ENCODE measurements at regions not wholly inside any gene's neighbourhood (a gene's known extent, or its start where the extent isn't known, plus 50 kb on each side); places are given as distances from the start of the nearest gene placed in this dataset.
"Not testable (repeated sequence)": the region's sequence is repeated elsewhere in the genome, so short reads cannot be mapped to it uniquely, and the experiment has no call there.

DNA sequence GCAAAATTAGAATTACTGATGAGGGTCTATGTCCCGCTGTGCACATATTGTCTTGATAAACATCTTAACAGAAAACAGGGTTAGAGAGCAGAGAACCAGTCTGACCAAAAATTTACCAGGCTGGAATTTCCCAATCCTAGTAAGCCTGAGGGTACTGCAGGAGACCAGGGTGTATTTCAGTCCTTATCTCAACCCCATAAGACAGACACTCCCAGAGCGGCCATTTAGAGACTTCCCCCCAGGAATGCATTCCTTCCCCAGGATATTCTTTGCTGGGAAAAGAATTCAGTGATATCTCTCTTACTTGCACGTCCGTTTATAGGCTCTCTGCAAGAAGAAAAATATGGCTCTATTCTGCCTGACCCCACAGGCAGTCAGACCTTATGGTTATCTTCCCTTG lies 101.4 kb upstream of the FAM3C start:
- not testable (repeated sequence) for DNase-seq (ENCODE audit: low read depth)

DNA sequence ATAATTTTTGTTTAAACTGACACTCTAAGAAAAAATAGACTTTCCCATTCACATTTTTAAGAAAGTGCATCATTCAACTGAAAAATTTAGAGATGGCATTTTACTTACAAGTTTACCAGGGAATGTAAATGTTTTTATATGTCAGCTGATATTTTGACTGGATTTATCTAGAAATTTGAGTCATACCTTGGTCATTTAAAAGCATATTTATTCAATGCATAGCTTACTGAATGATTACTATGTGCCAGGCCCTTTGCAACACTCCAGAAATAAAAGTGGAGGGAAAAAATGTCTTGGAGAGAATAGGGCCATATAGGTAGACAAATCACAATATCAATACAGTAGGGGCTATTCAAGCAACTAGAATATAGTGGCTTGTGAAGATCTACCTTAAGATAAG lies 98.4 kb upstream of the FAM3C start:
- DNase-seq (ENCODE audit: low read depth), result no peak

DNA sequence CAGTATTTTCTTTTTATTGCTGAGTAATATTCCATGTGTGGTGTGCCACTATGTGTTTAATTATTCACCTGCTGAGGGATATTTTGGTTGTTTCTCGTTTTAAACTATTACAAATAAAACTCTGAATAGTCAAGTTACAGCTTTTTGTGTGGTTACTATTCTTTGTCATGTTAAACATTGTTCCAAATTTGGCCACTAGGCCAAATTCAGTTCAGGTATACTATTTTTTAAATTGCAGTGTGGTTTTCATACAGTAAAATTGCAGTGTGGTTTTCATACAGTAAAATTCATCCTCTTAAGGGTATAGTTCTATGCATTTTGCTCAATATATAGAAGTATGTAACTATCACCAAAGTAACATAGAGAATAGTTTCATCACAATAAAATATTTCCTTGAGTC lies 97.4 kb upstream of the FAM3C start:
- no peak for DNase-seq (ENCODE audit: low read depth)

DNA sequence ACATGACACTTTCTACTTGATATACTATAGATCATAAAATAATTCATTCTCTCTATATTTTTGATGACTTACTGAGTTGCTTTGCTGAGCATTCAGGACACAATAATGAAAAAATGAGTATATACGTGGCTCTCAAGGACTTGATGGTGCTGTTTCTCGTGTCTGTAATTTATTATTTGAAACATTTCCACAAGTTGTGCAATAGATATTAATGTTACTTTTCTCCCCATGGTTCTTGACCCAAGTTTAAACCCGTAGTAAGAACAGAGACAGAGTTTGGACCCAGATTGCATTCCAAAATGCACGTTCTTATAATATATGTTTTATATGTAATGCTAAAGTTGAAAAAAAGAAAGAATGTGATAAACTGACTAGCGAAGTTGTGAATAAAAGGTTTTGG lies 94.2 kb upstream of the FAM3C start:
- DNase-seq (ENCODE audit: low read depth), result no peak

DNA sequence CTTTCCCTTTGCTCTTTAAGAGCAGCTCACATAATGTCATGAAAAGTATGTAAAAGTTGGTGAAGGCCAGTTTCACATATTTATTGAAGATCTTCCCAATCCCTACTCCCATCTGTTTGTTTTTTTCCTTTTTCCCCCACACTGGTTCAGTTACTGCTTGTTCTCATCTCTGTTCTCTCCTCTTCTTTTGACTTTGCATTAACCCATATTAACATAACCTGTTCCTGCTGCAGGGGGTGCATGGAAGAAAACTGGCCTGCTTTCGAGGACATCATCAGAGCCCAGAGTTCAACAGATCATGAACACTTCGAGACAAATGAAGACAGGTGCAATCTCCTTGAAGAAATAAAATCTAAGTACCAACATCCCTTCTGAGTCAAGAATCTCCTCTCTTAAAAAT lies 93.3 kb upstream of the FAM3C start:
- no peak for DNase-seq (ENCODE audit: low read depth)

DNA sequence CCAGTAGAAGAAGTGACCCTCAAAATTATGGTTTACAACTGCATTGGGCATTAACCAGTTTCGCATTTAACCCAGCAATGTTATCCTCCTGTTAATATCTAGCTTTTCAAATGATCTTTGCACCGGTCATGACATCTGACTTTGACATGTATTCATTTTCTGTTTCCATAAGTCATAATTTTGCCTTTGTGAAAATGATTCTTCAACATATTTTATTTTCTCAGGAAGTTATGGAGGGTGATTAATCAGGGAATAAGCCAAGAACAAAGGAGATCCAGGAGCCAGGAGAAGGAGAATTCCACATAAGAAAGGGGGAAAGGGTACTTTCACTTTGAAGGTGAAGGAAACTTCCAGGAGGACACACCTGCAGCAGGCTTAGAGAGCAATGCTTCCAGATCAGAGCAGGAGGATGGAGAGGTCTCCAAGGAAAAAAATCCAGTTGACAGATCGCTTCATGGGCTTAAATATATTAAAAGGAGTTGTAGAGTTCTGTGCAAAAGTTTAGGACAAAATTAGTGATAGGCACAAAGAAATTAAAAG lies 92.1 kb upstream of the FAM3C start:
- DNase-seq (ENCODE audit: low read depth), result no peak

DNA sequence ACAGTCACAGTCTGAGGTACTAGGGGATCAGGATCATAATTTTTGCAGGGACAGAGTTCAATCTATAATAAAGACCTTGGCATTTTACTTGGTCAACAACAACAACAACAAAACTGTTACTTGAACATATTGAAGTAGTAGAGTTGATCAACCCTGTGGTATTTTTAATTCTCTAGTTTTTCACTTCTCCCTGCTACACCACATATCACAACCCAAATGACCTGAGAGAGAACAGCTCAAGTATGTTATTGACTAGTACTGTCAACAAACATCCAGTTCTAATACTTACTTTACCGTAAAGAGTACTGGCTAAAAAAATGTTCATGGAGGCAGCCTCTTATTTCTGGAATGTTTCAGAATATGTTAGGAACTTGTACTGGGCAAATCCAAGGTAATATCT lies 90.5 kb upstream of the FAM3C start:
- DNase-seq (ENCODE audit: low read depth), result no peak

DNA sequence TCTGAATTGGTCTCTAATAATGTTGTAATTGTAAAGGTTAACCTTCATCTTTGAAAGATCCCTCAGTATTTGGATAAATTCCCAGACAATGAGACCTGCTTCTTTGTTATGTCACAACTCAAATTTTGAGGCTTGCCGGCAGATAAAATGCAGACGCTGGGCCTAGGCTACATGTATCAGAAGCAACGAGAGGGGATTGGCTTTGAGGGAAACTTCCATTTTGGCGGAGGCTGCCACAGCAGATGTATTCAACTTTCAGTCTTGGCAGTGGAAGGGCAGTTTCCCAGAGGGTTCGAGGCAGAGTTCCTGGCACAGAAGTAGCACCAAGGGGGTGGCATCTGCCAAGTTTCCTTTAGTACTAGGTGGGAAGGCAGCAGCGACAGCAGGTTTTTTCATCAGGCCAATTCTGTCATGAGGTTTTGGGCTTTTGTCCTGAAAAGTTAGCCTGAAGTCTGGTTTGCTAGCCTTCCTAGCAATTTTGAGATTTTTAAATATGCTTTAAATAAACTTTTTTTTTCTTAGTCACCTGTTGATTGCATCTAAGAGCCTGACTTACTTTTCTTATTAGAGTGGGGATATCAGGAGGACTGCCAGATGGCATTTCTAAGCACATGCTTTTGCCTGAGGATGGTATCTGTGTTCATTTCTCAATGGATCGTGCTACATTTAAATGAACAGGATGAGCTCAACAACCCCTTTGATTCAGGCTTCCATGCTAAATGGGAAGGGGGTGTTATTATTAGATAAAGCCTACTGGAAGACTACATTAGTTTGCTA lies 89.5 kb upstream of the FAM3C start:
- DNase-seq (ENCODE audit: low read depth), result no peak

DNA sequence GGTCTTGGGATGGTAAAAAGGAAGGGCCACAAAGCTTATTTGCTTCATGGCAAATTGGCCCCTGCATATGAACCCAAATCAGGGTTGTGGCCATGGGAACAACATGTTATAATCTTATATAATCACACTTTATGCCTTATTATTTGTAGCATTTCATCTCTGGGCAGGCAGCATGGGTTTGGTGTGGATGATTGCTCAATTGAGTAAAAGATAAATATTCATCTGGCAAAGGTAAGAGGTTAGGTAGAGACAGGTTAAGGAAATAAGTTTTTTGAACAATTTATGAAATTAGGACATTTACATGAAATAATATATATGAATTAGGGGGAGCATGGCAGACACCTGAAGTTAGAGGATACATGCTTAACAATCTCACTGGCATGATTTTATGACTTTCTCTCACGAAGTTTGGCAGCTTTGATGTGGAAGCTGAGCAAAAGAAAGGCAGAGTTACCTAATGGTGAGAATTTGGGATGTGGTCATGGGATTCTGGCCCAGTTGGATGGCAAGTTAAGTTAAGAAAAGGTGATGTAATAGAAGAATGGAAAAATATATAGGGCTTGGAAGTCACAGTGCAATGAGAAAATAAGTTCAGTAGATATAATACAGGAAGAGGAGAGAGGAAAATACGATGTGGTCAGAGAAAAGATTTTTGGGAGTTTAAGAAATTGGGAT lies 88.1 kb upstream of the FAM3C start:
- no peak for DNase-seq (ENCODE audit: low read depth)

DNA sequence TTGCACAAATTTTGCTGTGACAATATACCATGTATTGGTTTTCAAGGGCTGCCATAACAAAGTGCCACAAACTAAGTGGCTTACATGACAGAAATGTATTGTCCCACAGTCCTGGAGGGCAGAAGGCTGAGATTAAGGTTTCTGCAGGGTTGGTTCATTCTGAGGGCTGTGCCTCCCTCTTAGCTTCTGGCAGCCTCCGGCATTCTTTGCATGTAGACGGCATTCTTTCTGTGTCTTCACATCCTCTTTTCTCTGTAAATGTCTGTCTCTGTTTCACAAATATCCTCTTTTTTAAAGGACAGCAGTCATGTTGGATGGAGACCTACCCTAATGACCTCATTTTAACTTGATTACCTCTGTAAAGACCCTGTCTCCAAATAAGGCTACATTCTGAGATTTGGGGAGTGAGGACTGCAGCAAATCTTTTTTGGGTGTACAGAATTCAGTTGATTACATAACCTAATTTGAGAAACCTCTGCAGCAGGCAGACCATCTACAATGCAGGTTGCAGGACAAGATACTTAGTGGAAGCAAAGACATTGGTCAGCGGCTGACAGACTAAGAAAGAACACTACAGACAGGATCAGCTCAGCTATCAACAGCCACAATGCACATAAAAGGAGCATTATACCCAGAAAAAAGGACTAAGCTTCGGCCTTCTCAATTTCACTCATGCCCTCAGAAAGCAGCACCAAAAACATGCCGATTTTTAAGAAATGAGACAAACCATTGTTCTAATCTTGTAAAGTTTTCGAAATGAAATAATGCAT lies 84.6 kb upstream of the FAM3C start:
- no peak for DNase-seq (ENCODE audit: low read depth)

DNA sequence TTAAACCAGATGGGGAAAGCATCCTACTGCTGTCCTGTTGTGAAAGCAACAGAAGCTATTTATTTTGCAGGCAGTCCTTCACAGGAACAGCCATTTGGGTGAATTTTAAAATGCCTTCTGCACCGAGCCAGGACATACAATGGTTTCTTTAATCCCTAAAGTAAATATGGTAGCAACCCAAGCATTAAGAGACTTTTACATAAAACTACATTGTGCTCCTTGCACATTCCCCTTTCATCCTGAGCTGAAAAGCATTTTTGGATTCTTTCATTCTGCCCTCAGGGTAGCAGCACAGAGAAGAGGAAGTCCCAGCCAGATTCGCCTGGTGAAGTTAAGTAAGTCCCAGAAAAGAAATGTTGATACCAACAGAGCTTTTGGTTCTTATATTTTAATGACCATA lies 84.0 kb upstream of the FAM3C start:
- DNase-seq (ENCODE audit: low read depth), result no peak

DNA sequence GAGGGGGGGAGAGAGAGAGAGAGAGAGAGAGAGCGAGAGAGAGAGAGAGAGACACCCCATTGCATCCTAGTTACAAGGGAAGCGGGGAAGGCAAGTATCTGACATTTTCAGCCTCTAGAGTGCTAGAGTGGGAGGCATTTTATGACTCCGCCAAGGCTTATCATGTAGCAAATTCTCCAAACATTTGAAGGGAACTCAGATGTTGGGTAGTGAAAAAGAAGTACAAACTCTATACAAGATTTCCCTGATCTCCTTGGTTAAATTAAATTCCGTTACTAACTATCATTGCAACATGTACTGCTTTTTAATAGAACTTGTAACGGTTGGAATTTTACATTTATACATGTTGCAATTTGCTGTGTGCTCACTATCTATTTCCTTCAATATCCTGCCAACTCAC lies 83.4 kb upstream of the FAM3C start:
- no peak for DNase-seq (ENCODE audit: low read depth)

DNA sequence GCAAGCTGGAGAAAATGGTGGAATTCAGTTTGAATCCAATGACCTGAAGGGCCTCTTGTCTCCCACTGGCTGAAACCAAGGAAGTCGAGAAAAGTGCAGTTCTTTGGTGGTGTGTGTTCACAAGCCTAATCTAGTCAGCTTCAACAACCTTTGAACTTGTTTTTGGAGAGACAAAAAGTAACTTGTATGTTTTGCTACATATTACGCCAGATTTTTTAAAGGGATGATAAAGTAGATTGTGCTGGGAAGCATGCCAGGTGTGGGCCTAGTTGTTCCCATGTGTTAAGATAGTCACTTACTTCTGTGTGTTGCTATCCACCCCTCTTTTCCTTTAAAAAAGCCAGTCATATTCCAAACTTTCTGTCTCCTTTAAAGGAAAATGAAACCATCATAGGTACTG lies 79.7 kb upstream of the FAM3C start:
- no peak for DNase-seq (ENCODE audit: low read depth)

DNA sequence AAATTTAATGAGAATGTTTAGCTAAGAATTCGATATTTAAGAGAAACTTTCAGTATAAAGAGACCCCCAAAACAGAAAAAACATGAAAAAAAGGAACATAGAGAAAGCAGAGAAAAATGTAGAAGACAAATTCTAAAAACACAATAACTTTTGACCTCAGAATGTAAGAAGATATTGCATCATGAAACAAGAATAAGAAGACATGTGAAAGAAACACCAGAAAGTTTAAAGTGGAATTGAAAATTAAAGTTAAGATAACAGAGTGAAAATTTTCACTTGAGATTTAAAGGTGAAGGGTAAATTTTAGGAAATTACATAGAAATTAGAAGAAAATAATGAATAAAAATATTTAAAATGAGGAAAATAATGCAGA lies 78.2 kb upstream of the FAM3C start:
- DNase-seq (ENCODE audit: low read depth), result no peak

DNA sequence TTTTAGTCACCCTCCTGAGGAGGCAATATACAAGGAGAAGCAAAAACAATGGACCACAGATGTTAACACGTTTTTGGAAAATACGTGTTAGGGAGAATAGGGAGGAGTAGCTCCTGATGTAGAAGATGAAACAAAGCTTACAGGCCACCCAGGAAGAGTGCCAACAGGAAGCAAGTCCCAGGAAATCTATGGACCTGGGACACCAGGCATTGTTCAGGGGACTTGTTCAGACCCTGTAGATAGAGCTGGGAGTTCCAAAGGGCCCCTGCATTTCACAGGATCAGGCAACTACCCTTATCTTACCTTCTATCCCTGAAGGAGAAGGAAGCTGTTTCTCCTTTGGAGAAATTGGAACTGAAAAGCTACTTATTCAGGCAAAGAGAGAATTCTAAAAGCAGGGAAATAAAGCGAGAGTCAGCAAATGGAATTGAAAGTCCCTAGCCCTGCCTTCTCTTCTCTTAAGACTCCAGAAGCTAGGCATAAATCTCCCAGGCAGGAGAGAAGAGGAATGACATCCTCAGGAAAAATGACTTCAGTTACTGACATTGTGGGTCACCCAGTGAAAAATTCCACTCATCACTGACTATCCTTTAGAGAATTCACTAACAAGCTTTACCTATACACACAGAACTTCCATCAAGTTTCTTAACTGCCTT lies 77.7 kb upstream of the FAM3C start:
- DNase-seq (ENCODE audit: low read depth), result no peak

DNA sequence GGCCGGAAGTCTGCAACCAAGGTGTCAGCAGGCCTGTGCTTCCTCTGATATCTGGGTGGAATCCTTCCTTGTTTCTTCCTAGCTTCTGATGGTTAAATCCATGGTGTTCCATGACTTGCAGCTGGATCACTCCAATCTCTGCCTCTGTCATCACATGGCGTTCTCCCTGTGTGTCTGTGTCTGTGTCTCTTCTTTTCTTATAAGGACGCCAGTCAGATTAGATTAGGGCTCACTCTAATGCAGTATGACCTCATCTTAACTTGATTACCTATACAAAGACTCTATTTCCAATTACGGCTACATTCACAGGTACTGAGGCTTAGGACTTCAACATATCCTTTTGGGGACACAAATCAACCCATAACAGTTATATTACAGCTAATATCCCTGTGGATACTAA lies 70.3 kb upstream of the FAM3C start:
- no peak for DNase-seq (ENCODE audit: low read depth)

DNA sequence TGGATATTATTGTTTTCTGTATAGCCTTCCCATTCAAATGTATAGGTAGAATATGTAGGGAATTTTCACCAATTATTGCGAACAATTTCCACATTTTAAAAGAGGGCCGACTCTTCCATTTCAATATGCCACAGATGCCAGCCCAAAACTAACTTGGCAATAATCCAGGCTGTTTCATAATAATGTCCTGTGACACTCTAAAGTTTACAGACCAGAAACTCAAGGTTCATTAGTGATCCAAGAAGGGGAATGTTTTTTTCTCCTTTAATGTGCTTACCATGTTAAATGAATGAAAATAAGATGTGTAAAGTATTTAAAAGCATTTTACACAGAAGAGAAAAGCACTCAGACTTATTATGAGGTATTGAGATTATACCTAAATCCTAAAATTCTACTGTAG lies 63.0 kb upstream of the FAM3C start:
- DNase-seq (ENCODE audit: low read depth), result no peak

DNA sequence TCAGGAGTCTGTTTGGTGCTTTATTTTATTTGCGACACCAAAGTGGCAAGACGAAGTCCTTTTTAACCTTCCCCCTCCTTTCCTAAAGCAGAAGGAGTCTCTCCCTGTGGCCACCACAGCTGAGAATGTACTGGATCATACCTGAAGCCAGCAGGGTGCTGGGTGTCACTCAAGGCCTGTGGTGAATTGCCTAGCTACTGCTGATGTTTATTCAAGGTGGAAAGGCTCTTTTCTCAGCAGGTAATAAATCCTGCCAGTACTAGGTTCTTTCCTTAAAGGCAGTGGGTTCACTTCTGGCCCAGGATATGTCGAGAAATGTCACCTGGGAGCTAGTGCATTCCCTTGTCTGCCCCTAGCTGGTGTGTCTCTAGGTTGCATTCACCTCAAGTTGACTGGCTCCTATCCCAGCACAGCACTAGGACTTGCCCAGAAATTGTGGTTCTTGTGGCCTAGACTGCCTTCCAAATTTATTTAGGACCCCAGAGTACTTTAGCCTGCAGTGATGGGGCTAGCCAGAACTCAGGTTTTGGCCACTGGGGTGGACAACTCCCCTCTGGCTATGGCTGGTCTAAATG lies 60.8 kb upstream of the FAM3C start:
- no peak for DNase-seq (ENCODE audit: low read depth)

DNA sequence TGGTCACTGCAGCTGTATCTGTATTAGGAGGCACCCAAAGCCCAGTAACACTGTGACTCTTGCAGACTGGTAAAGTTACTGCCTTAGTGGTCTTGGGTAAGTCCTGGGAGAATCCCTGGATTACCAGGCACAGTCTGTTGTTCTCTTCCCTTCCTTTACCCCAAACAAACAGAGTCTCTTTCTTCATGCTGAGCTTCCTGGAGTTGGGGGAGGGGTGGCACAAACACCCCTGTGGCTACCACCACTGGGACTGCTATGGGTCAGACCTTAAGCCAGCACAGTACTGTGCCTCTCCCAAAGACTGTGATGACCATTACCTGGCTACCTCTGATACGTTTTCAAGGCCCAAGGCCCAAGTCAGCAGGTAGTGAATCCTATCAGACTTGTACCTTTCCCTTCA lies 59.9 kb upstream of the FAM3C start:
- no peak for DNase-seq (ENCODE audit: low read depth)

DNA sequence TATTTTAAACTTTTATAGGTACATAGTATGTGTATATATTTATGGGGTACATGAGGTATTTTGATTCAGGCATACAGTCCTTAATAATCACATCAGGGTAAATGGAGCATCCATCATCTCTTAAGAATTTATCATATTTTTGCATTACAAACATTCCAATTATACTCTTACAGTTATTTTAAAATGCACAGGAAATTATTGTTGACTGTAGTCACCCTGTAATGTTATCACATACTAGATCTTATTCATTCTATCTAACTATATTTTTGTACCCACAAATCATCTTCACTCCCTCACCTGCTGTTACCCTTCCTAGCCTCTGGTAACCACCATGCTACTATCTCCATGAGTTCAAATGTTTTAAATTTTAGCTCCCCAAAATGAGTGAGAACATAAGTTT lies 56.3 kb upstream of the FAM3C start:
- no peak for DNase-seq (ENCODE audit: low read depth)

DNA sequence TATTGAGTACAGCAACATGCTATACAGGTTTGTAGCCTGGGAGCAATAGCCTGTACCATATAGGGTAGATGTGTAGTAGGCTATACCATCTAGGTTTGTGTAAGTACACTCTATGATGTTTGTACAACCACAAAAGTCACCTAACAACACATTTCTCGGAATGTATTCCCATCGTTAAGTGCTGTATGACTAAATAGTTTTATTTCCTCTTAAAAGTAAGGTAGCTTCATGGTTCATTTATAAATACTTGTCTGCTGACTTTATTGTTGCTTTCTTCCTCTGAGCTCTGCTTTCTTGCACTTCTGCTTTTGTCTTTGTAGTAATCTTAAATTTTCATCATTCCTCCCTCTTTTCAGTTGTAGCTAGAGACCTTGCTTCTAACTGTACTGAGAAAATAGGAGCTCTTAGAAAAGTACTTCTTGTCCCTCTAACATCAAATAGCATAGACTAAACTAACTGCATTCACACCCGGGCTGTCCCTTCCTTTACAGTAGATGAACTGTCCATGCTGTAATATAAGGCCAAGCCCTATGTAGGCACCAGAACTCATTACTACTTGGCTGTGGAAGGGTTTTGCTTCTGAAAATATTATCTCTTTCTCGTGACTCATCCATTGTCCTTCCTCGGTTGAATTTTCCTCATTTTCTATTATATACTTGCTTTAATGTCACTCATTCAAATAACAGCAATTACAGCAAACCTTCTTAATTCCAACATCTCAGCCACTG lies 55.4 kb upstream of the FAM3C start:
- no peak for DNase-seq (ENCODE audit: low read depth)
